ENCODE measurements at regions not wholly inside any gene's neighbourhood (a gene's known extent, or its start where the extent isn't known, plus 50 kb on each side); places are given as distances from the start of the nearest gene placed in this dataset.
"Not testable (repeated sequence)": the region's sequence is repeated elsewhere in the genome, so short reads cannot be mapped to it uniquely, and the experiment has no call there.

GRCh38 chr10:128579280-128579865, 453.1 kb upstream of the MKI67 start:
- no peak for DNase-seq

GRCh38 chr10:128579901-128580300, 453.7 kb upstream of the MKI67 start:
- DNase-seq: no peak

GRCh38 chr10:128583125-128583524, 456.9 kb upstream of the MKI67 start:
- DNase-seq: not testable (repeated sequence)

- not testable (repeated sequence) for DNase-seq
These were observed 460.4 kb upstream of the MKI67 start for GRCh38 chr10:128586599-128586998.

- no peak for DNase-seq
These were observed 461.5 kb upstream of the MKI67 start for GRCh38 chr10:128587689-128588088.

GRCh38 chr10:128588402-128588801, 462.2 kb upstream of the MKI67 start:
- no peak for DNase-seq

GRCh38 chr10:128594688-128595087, 468.5 kb upstream of the MKI67 start:
- no peak for DNase-seq

- DNase-seq: no peak
These were observed 470.7 kb upstream of the MKI67 start for GRCh38 chr10:128596906-128597305.

GRCh38 chr10:128599030-128599429, 472.8 kb upstream of the MKI67 start:
- DNase-seq: no peak

- DNase-seq: no peak
These were observed 473.3 kb upstream of the MKI67 start for GRCh38 chr10:128599538-128599937.

GRCh38 chr10:128602183-128602582, 476.0 kb upstream of the MKI67 start:
- DNase-seq: no peak

GRCh38 chr10:128604025-128604424, 477.8 kb upstream of the MKI67 start:
- DNase-seq: no peak

GRCh38 chr10:128605180-128605579, 479.0 kb upstream of the MKI67 start:
- DNase-seq: no peak

- DNase-seq: no peak
These were observed 479.8 kb upstream of the MKI67 start for GRCh38 chr10:128606055-128606454.

GRCh38 chr10:128608791-128609190, 482.6 kb upstream of the MKI67 start:
- DNase-seq: no peak

GRCh38 chr10:128609460-128609859, 483.2 kb upstream of the MKI67 start:
- DNase-seq: no peak

GRCh38 chr10:128610113-128610512, 483.9 kb upstream of the MKI67 start:
- DNase-seq: no peak

GRCh38 chr10:128612195-128612594, 486.0 kb upstream of the MKI67 start:
- DNase-seq: no peak

GRCh38 chr10:128612631-128613030, 486.4 kb upstream of the MKI67 start:
- no peak for DNase-seq

- no peak for DNase-seq
These were observed 487.9 kb upstream of the MKI67 start for GRCh38 chr10:128614016-128614605.

- DNase-seq: no peak
These were observed 488.8 kb upstream of the MKI67 start for GRCh38 chr10:128614802-128615553.

- DNase-seq: no peak
These were observed 491.3 kb upstream of the MKI67 start for GRCh38 chr10:128617532-128617931.

GRCh38 chr10:128622706-128623105, 496.5 kb upstream of the MKI67 start:
- DNase-seq: no peak

- no peak for DNase-seq
These were observed 497.6 kb upstream of the MKI67 start for GRCh38 chr10:128623776-128624175.
